ENCODE measurements at regions not wholly inside any gene's neighbourhood (a gene's known extent, or its start where the extent isn't known, plus 50 kb on each side); places are given as distances from the start of the nearest gene placed in this dataset.
"Not testable (repeated sequence)": the region's sequence is repeated elsewhere in the genome, so short reads cannot be mapped to it uniquely, and the experiment has no call there.

- not testable (repeated sequence) for DNase-seq
Measured at GRCh38 chr21:5138687-5139086, 5382.7 kb upstream of the TPTE start.

GRCh38 chr21:5139528-5139927, 5381.9 kb upstream of the TPTE start:
- DNase-seq: not testable (repeated sequence)

GRCh38 chr21:5143011-5143410, 5378.4 kb upstream of the TPTE start:
- not testable (repeated sequence) for DNase-seq

GRCh38 chr21:5144731-5145130, 5376.7 kb upstream of the TPTE start:
- not testable (repeated sequence) for DNase-seq

GRCh38 chr21:5147685-5148084, 5373.7 kb upstream of the TPTE start:
- peak; percentile 28 for DNase-seq

GRCh38 chr21:5149222-5149621, 5372.2 kb upstream of the TPTE start:
- DNase-seq: not testable (repeated sequence)

GRCh38 chr21:5153842-5154640, 5367.3 kb upstream of the TPTE start:
- DNase-seq: peak; percentile 14

GRCh38 chr21:5154641-5154982, 5366.8 kb upstream of the TPTE start:
- DNase-seq: peak; percentile 89

- not testable (repeated sequence) for DNase-seq
Measured at GRCh38 chr21:5162693-5163574, 5358.4 kb upstream of the TPTE start.

GRCh38 chr21:5165829-5166228, 5355.6 kb upstream of the TPTE start:
- not testable (repeated sequence) for DNase-seq

Data from activated naive CD4-positive, alpha-beta T cell treated with Interleukin-2 at 50 U/mL for 16 hours (primary cell).